ENCODE measurements at regions not wholly inside any gene's neighbourhood (a gene's known extent, or its start where the extent isn't known, plus 50 kb on each side); places are given as distances from the start of the nearest gene placed in this dataset.

DNA sequence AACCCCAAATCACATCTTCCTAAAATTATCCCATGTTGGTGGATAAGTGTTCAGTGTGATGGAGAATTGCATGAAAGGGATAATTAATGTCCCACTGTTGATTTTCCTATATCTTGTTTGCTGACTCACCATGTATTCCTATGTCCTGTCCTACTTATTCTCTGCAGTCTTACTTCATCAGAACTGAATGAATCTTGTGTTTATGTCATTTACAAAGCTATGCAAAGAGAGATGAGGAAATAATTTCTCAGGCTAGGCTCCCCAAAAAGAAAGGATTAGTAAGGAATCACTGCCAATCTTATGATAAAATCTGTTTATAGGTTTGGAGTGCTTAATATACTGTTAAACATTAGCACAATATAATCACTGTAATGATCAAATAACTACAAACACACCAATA is 360.8 kb downstream of the CRPPA start:
- TF ChIP-seq, protein P1, sequence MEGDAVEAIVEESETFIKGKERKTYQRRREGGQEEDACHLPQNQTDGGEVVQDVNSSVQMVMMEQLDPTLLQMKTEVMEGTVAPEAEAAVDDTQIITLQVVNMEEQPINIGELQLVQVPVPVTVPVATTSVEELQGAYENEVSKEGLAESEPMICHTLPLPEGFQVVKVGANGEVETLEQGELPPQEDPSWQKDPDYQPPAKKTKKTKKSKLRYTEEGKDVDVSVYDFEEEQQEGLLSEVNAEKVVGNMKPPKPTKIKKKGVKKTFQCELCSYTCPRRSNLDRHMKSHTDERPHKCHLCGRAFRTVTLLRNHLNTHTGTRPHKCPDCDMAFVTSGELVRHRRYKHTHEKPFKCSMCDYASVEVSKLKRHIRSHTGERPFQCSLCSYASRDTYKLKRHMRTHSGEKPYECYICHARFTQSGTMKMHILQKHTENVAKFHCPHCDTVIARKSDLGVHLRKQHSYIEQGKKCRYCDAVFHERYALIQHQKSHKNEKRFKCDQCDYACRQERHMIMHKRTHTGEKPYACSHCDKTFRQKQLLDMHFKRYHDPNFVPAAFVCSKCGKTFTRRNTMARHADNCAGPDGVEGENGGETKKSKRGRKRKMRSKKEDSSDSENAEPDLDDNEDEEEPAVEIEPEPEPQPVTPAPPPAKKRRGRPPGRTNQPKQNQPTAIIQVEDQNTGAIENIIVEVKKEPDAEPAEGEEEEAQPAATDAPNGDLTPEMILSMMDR (conservative IDR thresholded peaks at IDR 0.05; ENCODE audit: low read depth, low read length), result no peak
- no peak for TF ChIP-seq POLR2A (IDR thresholded peaks at IDR 0.05; ENCODE audit: low read depth, low read length)
- TF ChIP-seq MAFK (IDR thresholded peaks at IDR 0.05; ENCODE audit: low read depth, low read length), result peak; percentile 64
- TF ChIP-seq RCOR1 (IDR thresholded peaks at IDR 0.05; ENCODE audit: insufficient replicate concordance, low read length), result no peak
- no peak for TF ChIP-seq BHLHE40 (IDR thresholded peaks at IDR 0.05; ENCODE audit: low read depth, low read length)
